Endothelial cell of umbilical vein (primary cell): ENCODE measurements at regions not wholly inside any gene's neighbourhood (a gene's known extent, or its start where the extent isn't known, plus 50 kb on each side); places are given as distances from the start of the nearest gene placed in this dataset.

Experiments used
- EZH2 ChIP-seq: IDR thresholded peaks from 2 replicates; pipeline ENCODE4 v1.6.1; 2012; ENCODE audit warnings: borderline replicate concordance, low read depth, mild to moderate bottlenecking, moderate library complexity, low read length, inconsistent platforms; ENCODE audit not compliant: severe bottlenecking
- FOS ChIP-seq: IDR thresholded peaks from 2 replicates; pipeline ENCODE4 v1.6.1; 2011; ENCODE audit warnings: mild to moderate bottlenecking, low read length, moderate library complexity, borderline replicate concordance; ENCODE audit not compliant: insufficient read depth
- MYC ChIP-seq: IDR thresholded peaks from one replicate; pipeline ENCODE4 v1.6.1; 2011; ENCODE audit warnings: mild to moderate bottlenecking, low read depth, low read length
- TF ChIP-seq, protein P1 (sequence below), 2 donors: IDR thresholded peaks; 1 replicate in 1 of 2; 2 replicates in 1 of 2; pipeline ENCODE4 v1.5.1; 2011; ENCODE audit warnings: low read length in 2 of 2, mild to moderate bottlenecking in 2 of 2, moderate library complexity in 2 of 2, control low read depth in 1 of 2, inconsistent platforms in 1 of 2, low read depth in 1 of 2; ENCODE audit not compliant: insufficient read depth in 1 of 2; ENCODE audit errors: extremely low read depth in 1 of 2

DNA sequence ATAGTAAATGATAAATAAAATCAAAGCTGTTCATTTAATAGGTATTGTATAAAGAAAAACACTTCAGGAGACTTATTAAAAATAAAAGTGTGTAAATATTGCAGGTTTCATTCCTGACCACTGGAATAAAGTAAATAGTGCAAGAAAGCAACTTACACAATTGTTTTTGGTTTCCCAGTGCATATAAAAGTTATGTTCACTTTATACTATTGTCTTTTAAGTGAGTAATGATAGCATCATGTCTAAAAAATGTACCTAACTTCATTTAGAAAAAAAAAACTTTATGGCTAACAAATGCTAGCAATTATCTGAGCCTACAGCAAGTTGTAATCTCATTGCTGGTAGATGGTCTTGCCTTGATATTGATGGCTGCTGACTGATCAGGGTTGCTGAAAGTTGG lies 726.6 kb upstream of the POU3F2 start:
- no peak for TF ChIP-seq EZH2
- TF ChIP-seq, protein P1, sequence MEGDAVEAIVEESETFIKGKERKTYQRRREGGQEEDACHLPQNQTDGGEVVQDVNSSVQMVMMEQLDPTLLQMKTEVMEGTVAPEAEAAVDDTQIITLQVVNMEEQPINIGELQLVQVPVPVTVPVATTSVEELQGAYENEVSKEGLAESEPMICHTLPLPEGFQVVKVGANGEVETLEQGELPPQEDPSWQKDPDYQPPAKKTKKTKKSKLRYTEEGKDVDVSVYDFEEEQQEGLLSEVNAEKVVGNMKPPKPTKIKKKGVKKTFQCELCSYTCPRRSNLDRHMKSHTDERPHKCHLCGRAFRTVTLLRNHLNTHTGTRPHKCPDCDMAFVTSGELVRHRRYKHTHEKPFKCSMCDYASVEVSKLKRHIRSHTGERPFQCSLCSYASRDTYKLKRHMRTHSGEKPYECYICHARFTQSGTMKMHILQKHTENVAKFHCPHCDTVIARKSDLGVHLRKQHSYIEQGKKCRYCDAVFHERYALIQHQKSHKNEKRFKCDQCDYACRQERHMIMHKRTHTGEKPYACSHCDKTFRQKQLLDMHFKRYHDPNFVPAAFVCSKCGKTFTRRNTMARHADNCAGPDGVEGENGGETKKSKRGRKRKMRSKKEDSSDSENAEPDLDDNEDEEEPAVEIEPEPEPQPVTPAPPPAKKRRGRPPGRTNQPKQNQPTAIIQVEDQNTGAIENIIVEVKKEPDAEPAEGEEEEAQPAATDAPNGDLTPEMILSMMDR (IDR thresholded peaks at IDR 0.05; ENCODE audit: extremely low read depth in 1 of 2, insufficient read depth in 1 of 2, low read depth in 1 of 2, low read length in 2 of 2) = no peak
- TF ChIP-seq FOS = no peak
- TF ChIP-seq MYC = no peak
